Fibroblast of pulmonary artery (primary cell): ENCODE measurements at regions not wholly inside any gene's neighbourhood (a gene's known extent, or its start where the extent isn't known, plus 50 kb on each side); places are given as distances from the start of the nearest gene placed in this dataset.
"Not testable (repeated sequence)": the region's sequence is repeated elsewhere in the genome, so short reads cannot be mapped to it uniquely, and the experiment has no call there.

Source experiments
- DNase-seq: peaks from one replicate; pipeline ENCODE4 v3.0.0-alpha.2; 2010; ENCODE audit warnings: low read depth
- H3K4me3 ChIP-seq: replicated peaks from 2 replicates; pipeline ENCODE4 v1.5.1; 2011; ENCODE audit warnings: low read depth, mild to moderate bottlenecking, control low read depth, low read length, moderate library complexity
- CTCF ChIP-seq: IDR thresholded peaks from 2 replicates; pipeline ENCODE4 v1.5.1; 2011; ENCODE audit warnings: mild to moderate bottlenecking, control low read depth, low read length, inconsistent platforms; ENCODE audit errors: missing control alignments

DNA sequence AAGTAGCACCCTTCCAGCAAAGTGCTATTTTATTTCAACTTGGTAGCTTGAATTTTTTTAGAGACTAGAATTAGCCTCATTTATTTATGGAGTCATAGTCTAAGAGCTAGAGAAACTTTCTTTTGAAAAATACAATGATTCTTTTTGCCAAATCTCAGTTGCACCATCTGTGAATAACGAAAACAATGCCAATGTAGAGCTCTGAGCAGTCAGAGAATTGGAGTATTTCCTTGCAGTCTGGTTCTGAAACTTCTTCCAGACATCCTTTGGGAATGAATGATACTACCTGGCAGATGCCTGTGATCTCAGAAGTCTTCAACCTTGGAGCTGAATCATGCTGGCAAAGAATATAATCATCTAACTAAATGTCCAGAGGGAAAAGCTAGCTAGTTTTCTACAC, 511.5 kb upstream of the CYLC2 start:
- no peak overlapping the region for H3K4me3 ChIP-seq
- no peak for DNase-seq
- TF ChIP-seq CTCF, result no peak

- H3K4me3 ChIP-seq, result no peak overlapping the region
- DNase-seq, result no peak
- no peak for TF ChIP-seq CTCF
These were observed 512.4 kb upstream of the CYLC2 start for GRCh38 chr9:102482776-102483175.

DNA sequence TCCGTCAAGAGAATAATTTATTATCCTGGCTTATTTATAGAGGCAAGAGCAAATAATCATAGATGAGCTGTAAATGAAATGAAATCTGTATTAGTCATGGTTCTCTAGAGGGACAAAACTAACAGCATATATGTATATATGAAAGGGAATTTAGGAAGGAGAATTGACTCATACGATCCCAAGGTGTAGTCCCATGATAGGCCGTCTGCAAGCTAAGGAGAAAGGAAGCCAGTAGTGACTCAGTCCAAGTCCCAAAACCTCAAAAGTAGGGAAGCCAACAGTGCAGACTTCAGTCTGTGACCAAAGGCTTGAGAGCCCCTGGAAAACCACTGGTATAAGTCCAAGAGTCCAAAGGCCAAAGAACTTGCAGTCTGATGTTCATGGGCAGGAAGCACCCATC, 515.9 kb upstream of the CYLC2 start:
- TF ChIP-seq CTCF, result no peak
- peak; percentile 6 for DNase-seq

DNA sequence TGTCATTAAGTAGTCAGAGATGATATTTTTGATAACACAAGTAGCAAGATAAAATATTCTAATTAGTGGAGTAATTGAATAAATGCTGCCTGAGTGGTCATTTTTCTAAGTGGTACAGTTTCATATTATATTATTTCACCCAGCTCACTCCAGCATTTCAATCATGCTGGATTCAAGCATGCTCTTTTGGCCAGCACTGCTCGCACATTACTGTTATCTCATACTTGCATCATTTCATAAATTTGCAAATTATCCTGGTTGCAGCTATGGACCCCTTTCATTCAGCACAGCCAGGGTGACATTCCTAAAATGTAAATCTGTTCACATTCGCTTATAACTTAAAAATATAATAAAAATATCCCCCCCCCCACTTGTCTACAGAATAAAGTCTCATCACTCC, 520.8 kb upstream of the CYLC2 start:
- TF ChIP-seq CTCF, result no peak
- H3K4me3 ChIP-seq, result no peak overlapping the region
- DNase-seq, result no peak

More for the DNA sequence above, 515.9 kb upstream of the CYLC2 start:
- H3K4me3 ChIP-seq, result no peak overlapping the region

- not testable (repeated sequence) for DNase-seq, H3K4me3 ChIP-seq
These were observed 525.7 kb upstream of the CYLC2 start for GRCh38 chr9:102469430-102469829.

DNA sequence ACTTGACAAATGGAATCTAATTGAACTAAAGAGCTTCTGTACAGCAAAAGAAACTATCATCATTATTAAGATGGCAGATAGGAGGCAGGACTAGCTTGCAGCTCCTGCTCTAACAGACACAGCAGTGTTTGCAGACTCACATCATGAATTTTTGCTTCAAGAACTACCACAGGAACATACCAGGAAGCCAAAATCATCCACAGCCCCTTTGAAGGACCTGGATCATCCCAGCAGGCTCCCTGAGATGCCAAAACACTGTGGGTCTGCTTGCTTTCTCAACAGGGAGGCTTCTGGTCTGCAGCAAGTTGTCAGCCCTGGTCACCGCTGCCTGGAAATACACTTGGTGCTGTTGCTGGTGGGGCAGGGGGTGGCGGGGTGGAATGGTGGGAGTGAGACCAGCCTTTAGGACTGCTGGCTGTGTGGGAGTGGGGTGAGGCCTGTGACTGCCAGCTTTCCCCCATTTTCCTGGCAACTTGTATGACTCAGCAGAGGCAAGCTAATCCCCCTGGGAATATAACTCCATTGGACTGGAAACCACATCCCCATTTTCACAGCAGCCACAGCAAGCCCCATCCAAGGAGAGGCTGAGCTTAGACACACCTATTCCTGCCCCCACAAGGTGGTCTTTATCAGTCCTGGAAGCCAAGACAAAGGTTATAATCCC, 533.8 kb upstream of the CYLC2 start:
- no peak for DNase-seq
- H3K4me3 ChIP-seq, result no peak overlapping the region
- TF ChIP-seq CTCF, result no peak

DNA sequence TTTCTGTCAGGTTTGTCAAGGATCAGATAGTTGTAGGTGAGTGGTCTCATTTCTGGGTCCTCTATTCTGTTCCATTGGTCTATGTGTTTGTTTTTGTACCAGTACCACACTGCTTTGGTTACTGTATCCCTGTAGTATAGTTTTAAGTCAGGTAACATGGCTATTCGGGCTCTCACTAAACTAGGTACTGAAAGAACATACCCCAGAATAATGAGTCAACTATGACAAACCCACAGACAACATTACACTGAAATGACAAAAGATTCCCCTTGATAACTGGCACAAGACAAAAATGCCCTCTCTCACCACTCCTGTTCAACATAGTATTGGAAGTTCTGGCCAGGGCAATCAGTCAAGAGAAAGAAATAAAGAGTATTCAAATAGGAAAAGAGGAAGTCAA, 535.3 kb upstream of the CYLC2 start:
- no peak for DNase-seq
- no peak for TF ChIP-seq CTCF
- H3K4me3 ChIP-seq, result no peak overlapping the region
